ENCODE measurements at regions not wholly inside any gene's neighbourhood (a gene's known extent, or its start where the extent isn't known, plus 50 kb on each side); places are given as distances from the start of the nearest gene placed in this dataset.

GRCh38 chr2:58313926-58314325 lies 72.8 kb upstream of the FANCL start:
- Mint-ChIP-seq H3K4me1 (ENCODE audit: low read depth) (no peaks in the 10 kb centered on the region), H3K27me3 (ENCODE audit: insufficient read depth) (no peaks in the 10 kb centered on the region), H3K4me3 (no peak overlapping the region), H3K27ac (no peak overlapping the region), H3K9me3 (no peaks in the 10 kb centered on the region), H3K36me3 (ENCODE audit: low read depth) (no peaks in the 10 kb centered on the region)
- DNase-seq = no peak
- TF ChIP-seq, protein P1, sequence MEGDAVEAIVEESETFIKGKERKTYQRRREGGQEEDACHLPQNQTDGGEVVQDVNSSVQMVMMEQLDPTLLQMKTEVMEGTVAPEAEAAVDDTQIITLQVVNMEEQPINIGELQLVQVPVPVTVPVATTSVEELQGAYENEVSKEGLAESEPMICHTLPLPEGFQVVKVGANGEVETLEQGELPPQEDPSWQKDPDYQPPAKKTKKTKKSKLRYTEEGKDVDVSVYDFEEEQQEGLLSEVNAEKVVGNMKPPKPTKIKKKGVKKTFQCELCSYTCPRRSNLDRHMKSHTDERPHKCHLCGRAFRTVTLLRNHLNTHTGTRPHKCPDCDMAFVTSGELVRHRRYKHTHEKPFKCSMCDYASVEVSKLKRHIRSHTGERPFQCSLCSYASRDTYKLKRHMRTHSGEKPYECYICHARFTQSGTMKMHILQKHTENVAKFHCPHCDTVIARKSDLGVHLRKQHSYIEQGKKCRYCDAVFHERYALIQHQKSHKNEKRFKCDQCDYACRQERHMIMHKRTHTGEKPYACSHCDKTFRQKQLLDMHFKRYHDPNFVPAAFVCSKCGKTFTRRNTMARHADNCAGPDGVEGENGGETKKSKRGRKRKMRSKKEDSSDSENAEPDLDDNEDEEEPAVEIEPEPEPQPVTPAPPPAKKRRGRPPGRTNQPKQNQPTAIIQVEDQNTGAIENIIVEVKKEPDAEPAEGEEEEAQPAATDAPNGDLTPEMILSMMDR (IDR thresholded peaks at IDR 0.05) = no peak

DNA sequence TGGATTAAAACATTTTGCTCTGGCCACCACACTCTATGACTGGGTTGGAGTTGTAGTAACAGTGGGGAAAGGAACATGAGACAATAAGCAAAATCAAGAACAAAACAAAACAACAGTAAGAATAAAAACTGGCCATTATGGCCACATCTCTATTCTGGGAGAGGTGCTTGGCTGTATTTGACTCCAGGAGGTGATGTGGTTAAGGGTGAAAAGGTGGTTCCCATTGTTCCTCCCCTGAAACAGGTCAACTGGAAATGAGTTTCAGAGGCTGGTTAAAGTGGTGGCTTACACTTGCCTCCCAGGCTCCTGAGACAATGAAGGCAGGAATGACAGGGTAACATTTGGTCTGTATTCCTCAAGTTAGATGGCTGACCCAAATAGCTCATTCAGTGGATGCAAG lies 67.3 kb upstream of the FANCL start:
- Mint-ChIP-seq H3K4me3 (no peak overlapping the region), H3K36me3 (ENCODE audit: low read depth) (no peaks in the 10 kb centered on the region), H3K4me1 (ENCODE audit: low read depth) (no peaks in the 10 kb centered on the region), H3K9me3 (no peaks in the 10 kb centered on the region), H3K27me3 (ENCODE audit: insufficient read depth) (peaks cover 3% of the 10 kb centered on the region; the same call in 1 of the 2 replicates), H3K27ac (no peak overlapping the region)
- DNase-seq = no peak
- TF ChIP-seq, protein P1 (IDR thresholded peaks at IDR 0.05) = no peak

DNA sequence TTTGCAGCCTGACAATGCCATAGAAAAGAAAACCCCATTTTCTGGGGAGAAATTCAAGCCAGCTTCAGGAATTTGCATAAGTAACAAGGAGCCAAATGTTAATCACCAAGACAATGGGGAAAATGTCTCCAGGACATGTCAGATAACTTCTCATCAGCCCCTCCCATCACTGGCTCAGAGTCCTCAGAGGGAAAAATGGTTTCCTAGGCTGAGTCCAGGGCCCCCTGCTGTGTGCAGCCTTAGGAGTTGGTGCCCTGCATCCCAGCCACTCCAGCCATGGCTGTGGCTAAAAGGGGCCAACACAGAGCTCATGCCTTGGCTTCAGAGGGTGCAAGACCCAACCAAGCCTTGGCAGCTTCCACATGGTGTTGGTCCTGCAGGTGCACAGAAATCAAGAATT lies 63.7 kb upstream of the FANCL start:
- Mint-ChIP-seq H3K36me3 (ENCODE audit: low read depth) (no peaks in the 10 kb centered on the region), H3K9me3 (no peaks in the 10 kb centered on the region), H3K27ac (no peak overlapping the region), H3K4me3 (no peak overlapping the region), H3K4me1 (ENCODE audit: low read depth) (no peaks in the 10 kb centered on the region), H3K27me3 (ENCODE audit: insufficient read depth) (peaks cover 3% of the 10 kb centered on the region; the same call in 1 of the 2 replicates)
- DNase-seq = no peak
- TF ChIP-seq, protein P1 (IDR thresholded peaks at IDR 0.05) = no peak

- Mint-ChIP-seq H3K4me1 (ENCODE audit: low read depth) (no peaks in the 10 kb centered on the region), H3K36me3 (ENCODE audit: low read depth) (no peaks in the 10 kb centered on the region), H3K27me3 (ENCODE audit: insufficient read depth) (peaks cover under 1% of the 10 kb centered on the region; the same call in 1 of the 2 replicates), H3K27ac (no peak overlapping the region), H3K9me3 (no peaks in the 10 kb centered on the region), H3K4me3 (no peak overlapping the region)
- no peak for DNase-seq
- TF ChIP-seq, protein P1 (IDR thresholded peaks at IDR 0.05) = no peak
Observed at GRCh38 chr2:58299123-58299522, 58.0 kb upstream of the FANCL start.

DNA sequence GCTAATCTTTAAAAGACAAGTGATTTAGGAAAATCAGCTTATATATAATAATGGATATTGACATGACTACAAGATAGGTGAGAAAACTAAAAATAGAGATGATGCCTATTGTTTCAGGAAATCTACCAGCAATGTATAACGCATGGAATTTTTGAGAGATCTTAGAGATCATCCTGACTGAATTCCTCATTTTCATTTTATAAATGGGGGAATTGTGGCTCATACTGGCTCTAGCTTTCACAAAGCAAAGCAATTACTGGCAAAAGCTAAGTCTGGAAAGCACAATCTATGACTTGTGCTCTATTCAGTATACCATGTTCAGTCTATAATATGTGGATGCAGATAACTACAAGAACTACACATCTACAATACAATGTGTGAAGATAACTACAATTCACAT lies 51.9 kb upstream of the FANCL start:
- Mint-ChIP-seq H3K27ac (no peak overlapping the region), H3K4me1 (ENCODE audit: low read depth) (peaks cover 9% of the 10 kb centered on the region; the same call in 1 of the 2 replicates), H3K36me3 (ENCODE audit: low read depth) (no peaks in the 10 kb centered on the region), H3K27me3 (ENCODE audit: insufficient read depth) (no peaks in the 10 kb centered on the region), H3K9me3 (no peaks in the 10 kb centered on the region), H3K4me3 (no peak overlapping the region)
- TF ChIP-seq, protein P1 (IDR thresholded peaks at IDR 0.05) = no peak
- no peak for DNase-seq

All from HFFc6 (cell line).